Heart right ventricle (tissue), 16 donors: ENCODE measurements at regions not wholly inside any gene's neighbourhood (a gene's known extent, or its start where the extent isn't known, plus 50 kb on each side); places are given as distances from the start of the nearest gene placed in this dataset.

Experiments used
- ATAC-seq, 8 donors: fragments of 200-7000 bp; cut with Tn5 transposase; one replicate each; pipeline ENCODE4 v1.9.1; 2020; ENCODE audit warnings: mild to moderate bottlenecking in 8 of 8, moderate library complexity in 8 of 8, moderate number of reproducible peaks in 1 of 8
- DNase-seq, 2 donors: peaks; one replicate each; pipeline ENCODE4 v3.0.0-alpha.2; 2020
- H3K27ac ChIP-seq, 10 donors: fragments of 200-600 bp; sonication (generic) in 2 of 10; one replicate each; pipeline versions ENCODE4 v1.5.0 to v1.8.0; 2020 to 2022; ENCODE audit warnings: mild to moderate bottlenecking in 3 of 10
- H3K27me3 ChIP-seq, 7 donors: fragments of 200-600 bp; one replicate each; pipeline ENCODE4 v1.8.0; 2021 to 2022; ENCODE audit warnings: mild to moderate bottlenecking in 2 of 7
- H3K36me3 ChIP-seq, 9 donors: fragments of 200-600 bp; sonication (generic) in 1 of 9; one replicate each; pipeline versions ENCODE4 v1.5.0 to v1.8.0; 2020 to 2022; ENCODE audit warnings: mild to moderate bottlenecking in 2 of 9
- H3K4me1 ChIP-seq, 9 donors: fragments of 200-600 bp; sonication (generic) in 1 of 9; one replicate each; pipeline versions ENCODE4 v1.5.0 to v1.8.0; 2020 to 2022; ENCODE audit warnings: mild to moderate bottlenecking in 4 of 9
- H3K4me3 ChIP-seq, 10 donors: fragments of 200-600 bp; sonication (generic) in 2 of 10; one replicate each; pipeline versions ENCODE4 v1.5.0 to v1.8.0; 2020 to 2022; ENCODE audit warnings: mild to moderate bottlenecking in 7 of 10, moderate library complexity in 2 of 10
- H3K9me3 ChIP-seq, 11 donors: fragments of 200-600 bp in 10 of 11; sonication (generic) in 2 of 11; one replicate each; pipeline versions ENCODE4 v1.5.0 to v1.8.0; 2013 to 2022; ENCODE audit warnings: mild to moderate bottlenecking in 2 of 11, control low read depth in 1 of 11, moderate library complexity in 1 of 11
- CTCF ChIP-seq, 9 donors: fragments of 200-600 bp; sonication (generic) in 2 of 9; IDR thresholded peaks; one replicate each; pipeline versions ENCODE4 v1.5.0 to v1.8.0; 2021 to 2022; ENCODE audit warnings: antibody characterized with exemption in 9 of 9, mild to moderate bottlenecking in 5 of 9, moderate library complexity in 1 of 9
- WGBS, 2 donors: extraction: QIAGEN DNeasy Blood & Tissue Kit; methylation state at CpG; one replicate each; pipeline ENCODE4 v1.1.7; 2013; ENCODE audit warnings: inconsistent platforms in 1 of 2; 5-methylcytosine and 5-hydroxymethylcytosine counted together
- intact Hi-C, 10 donors: fragments of 100-400 bp; cut with DNase I; formaldehyde crosslinking; loops; one replicate each; pipeline versions ENCODE4 v1.11.1 to v1.14.2; 2022
- donor health status: Arrhythmogenic right ventricular cardiomyopathy.
- donor health status: ischemic (EF 13 %, LVEDD 7.1; RV severe dilation, severe dysfunction).
- donor health status: healthy with polysubstance abuse.
- donor health status: DM: no; HTN: yes; CAD: no.
- donor health status: DM: no; HTN: no; CAD: no.
- donor health status: ischemic (EF 25% LVEDD 6.9; RV normal size, moderate dysfunction).
- donor health status: ischemic (EF 25% LVEDD 5.7; RV mildly dilated, moderate dysfunction).
- donor health status: healthy.
- donor health status: DM: yes; HTN: yes; CAD: no.
- donor health status: Ischemic cardiomyopathy.
- donor health status: ischemic (EF 35%, LVEDD 5.7; RV mildly dilated, moderate dysfunction).
- donor health status: nonischemic (EF 11% LVEDD 7.7; RV severe dilation, severe dysfunction).
- donor health status: DM: yes; HTN: yes; CAD: no.
- donor health status: PGD.
- donor health status: ischemic (EF 29% LVEDD 5.4; RV normal size, mild dysfunction).
- donor health status: nonischemic (EF 23%, LVEDD 6.1; RV moderate dilation, normal function).

- Histone ChIP-seq H3K27me3 (no peaks in the 10 kb centered on the region), H3K4me3 (no peak overlapping the region), H3K4me1 (no peaks in the 10 kb centered on the region), H3K36me3 (no peaks in the 10 kb centered on the region), H3K27ac (no peak overlapping the region), H3K9me3 (peaks cover 0 to 21% (median 0%) of the 10 kb centered on the region in 11 donors)
- 44 to 45% methylated on average over 1 of the region's 1 CpG for WGBS, 2 donors
- TF ChIP-seq CTCF (IDR thresholded peaks at IDR 0.05), result no peak
- no peak for DNase-seq
- intact Hi-C loops, result no loop called here
- ATAC-seq, result no peak
Measured at GRCh38 chr16:82524976-82525375, 101.8 kb upstream of the CDH13 start.

- WGBS, 2 donors, result 58 to 69% methylated on average over 1 of the region's 1 CpG
Measured at GRCh38 chr16:82523815-82524214, 103.0 kb upstream of the CDH13 start.

GRCh38 chr16:82522026-82522425 lies 104.7 kb upstream of the CDH13 start:
- intact Hi-C loops, result no loop called here
- no peak overlapping the region for H3K27ac ChIP-seq
- no peaks in the 10 kb centered on the region for H3K36me3 ChIP-seq
- peaks cover 0 to 21% (median 0%) of the 10 kb centered on the region in 11 donors for H3K9me3 ChIP-seq
- WGBS, 2 donors, result 44 to 56% methylated on average over 6 of the region's 6 CpGs
- H3K4me1 ChIP-seq, result no peaks in the 10 kb centered on the region
- no peak for ATAC-seq
- H3K27me3 ChIP-seq, result peaks cover 0 to 10% (median 0%) of the 10 kb centered on the region in 7 donors
- TF ChIP-seq CTCF (IDR thresholded peaks at IDR 0.05), result no peak
- DNase-seq, result no peak
- no peak overlapping the region for H3K4me3 ChIP-seq

More at GRCh38 chr16:82523815-82524214, 103.0 kb upstream of the CDH13 start:
- no peak overlapping the region for H3K4me3 ChIP-seq
- no peak for TF ChIP-seq CTCF (IDR thresholded peaks at IDR 0.05)
- DNase-seq, result no peak
- H3K36me3 ChIP-seq, result no peaks in the 10 kb centered on the region
- H3K9me3 ChIP-seq, result peaks cover 0 to 21% (median 0%) of the 10 kb centered on the region in 11 donors
- intact Hi-C loops, result no loop called here
- no peak for ATAC-seq
- H3K4me1 ChIP-seq, result no peaks in the 10 kb centered on the region
- H3K27me3 ChIP-seq, result no peaks in the 10 kb centered on the region
- H3K27ac ChIP-seq, result no peak overlapping the region

GRCh38 chr16:82518811-82519210 lies 108.0 kb upstream of the CDH13 start:
- H3K27ac ChIP-seq, result no peak overlapping the region
- peaks cover 0 to 10% (median 0%) of the 10 kb centered on the region in 7 donors for H3K27me3 ChIP-seq
- H3K36me3 ChIP-seq, result no peaks in the 10 kb centered on the region
- DNase-seq (no peak), ATAC-seq (no peak)
- intact Hi-C loops, result no loop called here
- H3K9me3 ChIP-seq, result peaks cover 0 to 12% (median 0%) of the 10 kb centered on the region in 11 donors
- WGBS, 2 donors, result 74 to 83% methylated on average over 2 of the region's 2 CpGs
- H3K4me1 ChIP-seq, result no peaks in the 10 kb centered on the region
- H3K4me3 ChIP-seq, result no peak overlapping the region
- TF ChIP-seq CTCF (IDR thresholded peaks at IDR 0.05), result no peak
